ENCODE measurements at regions not wholly inside any gene's neighbourhood (a gene's known extent, or its start where the extent isn't known, plus 50 kb on each side); places are given as distances from the start of the nearest gene placed in this dataset.

DNA sequence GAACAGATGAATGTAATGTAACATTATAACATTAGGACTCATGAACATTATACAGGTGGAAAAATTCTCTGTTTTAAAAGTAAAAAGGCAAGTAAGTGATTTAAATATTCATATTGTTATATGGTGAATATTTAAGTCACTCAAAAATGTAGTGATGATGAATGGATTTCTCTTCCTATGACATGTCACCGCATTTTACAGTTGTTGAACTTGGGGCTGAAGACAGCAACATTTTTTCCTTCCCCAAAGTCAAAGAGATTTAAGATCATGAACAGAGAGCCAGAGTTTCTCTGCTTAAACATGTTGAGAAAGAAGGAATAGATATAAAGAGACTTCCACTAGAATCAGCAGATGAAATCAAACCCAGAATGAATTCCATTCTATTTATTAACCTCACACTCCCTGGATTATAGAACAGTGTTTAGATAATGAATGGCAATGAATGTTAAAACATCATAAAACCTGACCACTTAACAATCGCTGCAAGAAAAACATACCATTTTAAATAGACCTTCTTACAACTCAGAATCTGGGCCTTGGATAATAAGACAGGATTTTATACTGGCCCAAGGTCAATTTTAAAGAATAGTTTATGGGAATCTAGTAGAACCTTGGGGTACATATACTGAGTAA, 163.6 kb upstream of the SIX2 start:
- TF ChIP-seq, protein P1, sequence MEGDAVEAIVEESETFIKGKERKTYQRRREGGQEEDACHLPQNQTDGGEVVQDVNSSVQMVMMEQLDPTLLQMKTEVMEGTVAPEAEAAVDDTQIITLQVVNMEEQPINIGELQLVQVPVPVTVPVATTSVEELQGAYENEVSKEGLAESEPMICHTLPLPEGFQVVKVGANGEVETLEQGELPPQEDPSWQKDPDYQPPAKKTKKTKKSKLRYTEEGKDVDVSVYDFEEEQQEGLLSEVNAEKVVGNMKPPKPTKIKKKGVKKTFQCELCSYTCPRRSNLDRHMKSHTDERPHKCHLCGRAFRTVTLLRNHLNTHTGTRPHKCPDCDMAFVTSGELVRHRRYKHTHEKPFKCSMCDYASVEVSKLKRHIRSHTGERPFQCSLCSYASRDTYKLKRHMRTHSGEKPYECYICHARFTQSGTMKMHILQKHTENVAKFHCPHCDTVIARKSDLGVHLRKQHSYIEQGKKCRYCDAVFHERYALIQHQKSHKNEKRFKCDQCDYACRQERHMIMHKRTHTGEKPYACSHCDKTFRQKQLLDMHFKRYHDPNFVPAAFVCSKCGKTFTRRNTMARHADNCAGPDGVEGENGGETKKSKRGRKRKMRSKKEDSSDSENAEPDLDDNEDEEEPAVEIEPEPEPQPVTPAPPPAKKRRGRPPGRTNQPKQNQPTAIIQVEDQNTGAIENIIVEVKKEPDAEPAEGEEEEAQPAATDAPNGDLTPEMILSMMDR (IDR thresholded peaks at IDR 0.05; ENCODE audit: poor library complexity, severe bottlenecking): no peak
- TF ChIP-seq POLR2AphosphoS5 (IDR thresholded peaks at IDR 0.05): no peak
- no peak for TF ChIP-seq RAD21 (conservative IDR thresholded peaks at IDR 0.05)
